HG02870 (cell line): ENCODE measurements at regions not wholly inside any gene's neighbourhood (a gene's known extent, or its start where the extent isn't known, plus 50 kb on each side); places are given as distances from the start of the nearest gene placed in this dataset.
"Not testable (repeated sequence)": the region's sequence is repeated elsewhere in the genome, so short reads cannot be mapped to it uniquely, and the experiment has no call there.

ENCODE experiments used
- ATAC-seq: cut with Tn5 transposase; IDR thresholded peaks from one replicate; pipeline ENCODE4 v1.9.1; 2021; ENCODE audit warnings: mild to moderate bottlenecking, moderate library complexity; ENCODE audit not compliant: unreplicated experiment

DNA sequence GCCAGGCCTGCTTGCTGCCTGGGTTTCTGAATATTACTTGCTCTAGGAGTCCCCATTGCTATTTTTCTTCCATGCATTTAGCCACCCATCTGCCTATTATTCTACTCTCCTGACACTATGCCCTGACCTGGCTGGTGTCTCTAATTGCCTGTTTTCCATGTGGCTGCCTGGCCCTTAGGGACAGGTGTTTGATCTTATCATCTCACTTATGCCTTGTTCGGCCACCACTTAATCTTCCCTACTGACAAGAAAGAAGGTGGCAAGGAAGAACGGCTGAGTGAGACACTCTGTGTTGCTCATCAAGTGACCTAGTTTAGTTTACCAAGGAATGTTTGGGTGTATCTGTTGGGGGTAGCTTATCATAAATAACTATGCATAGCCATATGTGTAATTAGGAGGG, 50.4 kb upstream of the RAPH1 start:
- ATAC-seq: no peak

DNA sequence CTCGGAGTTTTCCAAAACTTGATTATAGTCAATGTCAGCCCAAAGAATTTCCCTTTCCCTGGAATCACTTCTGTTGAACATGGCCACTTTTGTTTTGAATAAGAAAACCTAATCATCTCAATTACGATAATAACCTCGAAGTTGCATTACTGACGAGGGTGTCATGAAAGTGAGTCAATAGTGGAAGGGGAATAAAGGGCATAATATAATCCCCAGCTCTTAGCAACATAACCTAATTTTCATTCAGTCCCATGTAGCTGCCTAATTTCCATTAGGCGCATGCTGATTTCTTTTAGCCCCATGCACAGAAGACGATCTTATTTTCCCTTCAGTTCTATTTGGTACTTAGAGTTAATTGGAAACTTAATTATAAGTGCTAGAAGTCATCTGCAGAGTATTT, 51.1 kb upstream of the RAPH1 start:
- ATAC-seq: no peak

DNA sequence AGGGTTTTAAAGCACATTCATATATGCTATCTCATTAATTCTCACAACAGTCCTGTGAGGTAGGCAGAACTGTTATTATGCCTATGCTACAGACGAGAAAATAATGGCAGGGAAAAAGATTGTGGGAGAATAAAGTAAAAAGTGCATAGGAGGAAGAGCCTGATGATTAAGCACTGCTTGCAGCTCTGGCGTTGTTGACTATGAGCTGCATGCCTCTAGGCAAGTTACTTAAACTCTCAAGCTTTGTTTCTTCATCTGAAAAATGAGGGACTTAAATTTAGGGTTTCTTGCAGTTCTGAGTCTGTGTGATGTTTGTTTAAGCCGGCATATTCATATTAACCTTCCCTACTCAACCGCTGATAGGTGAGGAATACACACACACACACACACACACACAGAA, 51.6 kb upstream of the RAPH1 start:
- no peak for ATAC-seq

DNA sequence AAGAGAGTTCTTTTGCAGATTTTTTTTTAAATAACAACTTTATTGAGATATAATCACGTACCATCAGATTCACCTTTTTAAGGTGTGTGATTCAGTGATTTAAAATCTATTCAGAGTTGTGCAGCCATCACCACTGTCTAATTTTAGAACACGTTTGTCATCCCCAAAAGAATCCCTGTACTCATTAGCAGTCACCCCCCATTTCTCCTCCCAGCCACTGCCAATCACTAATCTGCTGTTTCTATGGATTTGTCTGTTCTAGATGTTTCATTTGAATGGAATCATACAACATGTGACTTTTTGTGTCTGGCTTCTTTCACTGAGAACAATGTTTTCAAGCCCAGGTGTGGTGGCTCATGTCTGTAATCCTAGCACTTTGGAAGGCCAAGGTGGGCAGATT, 55.4 kb upstream of the RAPH1 start:
- ATAC-seq: no peak

- ATAC-seq: no peak
Measured at GRCh38 chr2:203591642-203592041, 56.5 kb upstream of the RAPH1 start.

- ATAC-seq: no peak
Measured at GRCh38 chr2:203592470-203592869, 57.4 kb upstream of the RAPH1 start.

DNA sequence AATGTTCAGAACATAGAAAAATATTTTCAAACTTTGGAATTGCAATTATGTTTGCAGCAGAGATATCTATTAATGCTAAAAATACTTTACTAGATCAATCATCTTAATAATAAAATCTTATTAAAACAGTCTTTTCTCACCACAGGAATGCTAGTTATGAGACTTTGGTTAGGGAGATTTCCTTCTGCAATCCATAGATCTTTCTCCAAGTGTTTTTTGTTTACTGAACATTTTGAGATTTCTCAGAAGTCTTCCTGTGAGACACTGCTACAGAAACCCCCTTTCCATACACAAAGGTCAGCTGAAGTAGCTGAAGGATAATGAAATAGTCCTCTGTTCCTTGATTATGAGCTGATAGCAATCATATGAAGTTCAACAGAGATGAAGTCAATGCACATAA, 59.4 kb upstream of the RAPH1 start:
- ATAC-seq: no peak

GRCh38 chr2:203596183-203596582, 61.1 kb upstream of the RAPH1 start:
- no peak for ATAC-seq

GRCh38 chr2:203599509-203599908, 64.4 kb upstream of the RAPH1 start:
- peak; percentile 60 for ATAC-seq

- ATAC-seq: no peak
Measured at GRCh38 chr2:203600286-203600685, 65.2 kb upstream of the RAPH1 start.

- no peak for ATAC-seq
Measured at GRCh38 chr2:203603456-203604389, 68.6 kb upstream of the RAPH1 start.

DNA sequence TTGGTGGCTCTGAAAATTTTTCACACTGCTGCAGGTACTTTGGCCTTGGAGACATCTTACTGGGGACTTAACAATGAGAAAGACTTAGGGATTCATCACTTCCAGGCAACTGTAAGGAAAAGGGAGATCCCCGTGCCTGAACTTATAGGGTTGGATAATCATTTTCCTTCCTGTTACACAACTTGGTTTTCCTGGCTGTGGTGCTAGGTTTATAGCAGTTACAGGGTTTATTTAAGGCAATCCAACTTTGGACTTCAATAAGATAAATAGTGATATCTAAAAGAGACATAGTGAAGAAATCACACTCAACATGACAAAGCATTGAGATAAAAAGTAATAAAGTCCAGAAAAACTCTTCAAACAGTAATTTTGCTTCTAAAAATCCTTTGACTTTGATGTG, 70.2 kb upstream of the RAPH1 start:
- ATAC-seq: no peak

DNA sequence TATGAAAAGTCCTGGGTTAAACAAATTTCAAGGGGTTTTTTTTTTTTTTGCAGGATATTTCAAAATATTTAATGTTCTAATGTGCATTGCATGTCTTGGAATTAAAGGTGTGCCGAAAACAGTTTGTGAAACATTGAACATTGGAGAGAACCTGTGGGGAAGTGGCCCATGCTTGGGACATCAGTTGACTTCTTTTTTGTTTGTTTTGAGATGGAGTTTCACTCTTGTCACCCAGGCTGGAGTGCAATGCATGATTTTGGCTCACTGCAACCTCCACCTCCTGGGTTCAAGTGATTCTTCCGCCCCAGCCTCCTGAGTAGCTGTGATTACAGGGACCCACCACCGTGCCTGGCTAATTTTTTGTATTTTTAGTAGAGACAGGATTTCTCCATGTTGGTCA, 71.0 kb upstream of the RAPH1 start:
- no peak for ATAC-seq

DNA sequence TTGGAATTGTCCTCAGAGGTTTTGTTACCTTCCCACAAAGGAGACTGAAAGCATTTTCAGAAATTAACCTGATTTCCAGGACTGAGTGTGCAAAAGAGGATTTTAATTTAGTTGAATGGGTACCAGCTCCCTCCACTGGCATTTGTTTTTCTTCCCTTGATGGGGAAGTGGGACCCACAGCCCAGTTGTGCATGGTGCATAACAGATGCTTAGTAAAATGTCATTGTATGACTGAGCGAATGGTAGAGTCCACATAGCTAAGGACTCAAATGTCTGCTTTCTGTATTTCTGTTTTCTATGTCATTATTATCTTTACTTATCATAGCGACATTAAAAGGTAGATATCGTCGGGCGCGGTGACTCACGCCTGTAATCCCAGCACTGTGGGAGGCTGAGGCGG, 75.5 kb upstream of the RAPH1 start:
- ATAC-seq: no peak

DNA sequence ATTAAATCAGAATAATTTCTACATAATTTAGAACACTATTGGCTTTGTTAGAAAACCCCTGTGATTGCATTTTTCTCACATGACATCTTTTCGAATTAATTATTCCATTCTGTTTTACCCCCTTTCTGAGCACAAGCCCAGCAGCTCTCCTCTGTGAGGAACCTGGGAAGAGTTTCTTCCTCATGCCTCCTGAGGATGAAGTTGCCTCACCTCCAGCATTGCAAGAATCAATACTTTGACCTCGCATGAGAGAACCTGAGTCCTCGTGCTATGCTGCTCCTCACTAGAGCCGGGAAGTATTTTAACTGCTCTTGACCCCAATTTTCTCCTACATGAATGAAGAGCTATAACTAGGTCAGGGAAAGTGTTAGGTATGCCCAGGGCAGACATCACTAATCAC, 77.1 kb upstream of the RAPH1 start:
- ATAC-seq: no peak

- ATAC-seq: no peak
Measured at GRCh38 chr2:203619267-203619878, 84.3 kb upstream of the RAPH1 start.

DNA sequence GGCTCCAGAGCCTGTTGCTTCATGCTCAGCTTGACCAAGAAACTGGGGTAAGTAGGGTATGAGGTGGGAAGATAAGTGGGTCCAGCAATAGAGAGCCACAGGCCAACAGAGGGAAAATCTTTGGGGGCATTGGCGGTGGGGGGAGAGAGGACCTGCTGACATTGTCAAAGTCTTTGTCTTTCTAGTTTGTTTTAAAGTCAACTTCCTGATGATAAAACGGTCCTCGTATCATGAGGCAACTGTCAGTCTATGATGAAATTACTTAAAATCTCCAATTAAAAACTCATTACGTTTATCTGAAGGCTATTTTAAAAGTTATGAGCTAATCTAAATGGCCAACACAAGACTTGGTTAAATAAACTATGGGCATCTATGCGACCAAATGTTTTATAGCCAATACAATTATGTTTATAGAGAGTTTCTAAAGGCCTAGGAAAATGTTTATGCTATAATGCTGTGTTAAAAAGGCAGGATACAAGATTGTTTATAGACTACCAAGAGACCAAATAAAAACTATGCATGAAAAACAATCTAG, 84.4 kb upstream of the CD28 start:
- ATAC-seq: no peak

GRCh38 chr2:203623096-203623495, 83.3 kb upstream of the CD28 start:
- ATAC-seq: no peak

DNA sequence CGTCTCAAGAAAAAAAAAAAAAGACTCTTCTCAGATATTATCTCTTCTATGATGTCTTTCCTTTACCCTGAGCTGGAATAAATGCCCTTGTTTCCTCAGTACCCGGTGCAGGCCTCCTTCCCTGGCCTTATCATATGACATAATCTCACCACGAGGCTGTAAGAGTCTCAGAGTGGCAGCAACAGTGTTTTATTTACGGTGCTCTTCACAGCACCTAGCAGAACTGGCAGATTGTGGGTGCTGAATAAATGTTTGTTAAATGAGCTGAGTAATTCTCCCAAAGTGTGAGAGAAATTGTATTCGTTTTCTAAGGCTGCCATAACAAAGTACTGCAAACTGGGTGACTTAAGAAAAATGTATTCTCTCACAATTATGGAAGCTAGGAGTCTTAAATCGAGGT, 82.8 kb upstream of the CD28 start:
- ATAC-seq: no peak

- no peak for ATAC-seq
Measured at GRCh38 chr2:203625701-203626100, 80.7 kb upstream of the CD28 start.

DNA sequence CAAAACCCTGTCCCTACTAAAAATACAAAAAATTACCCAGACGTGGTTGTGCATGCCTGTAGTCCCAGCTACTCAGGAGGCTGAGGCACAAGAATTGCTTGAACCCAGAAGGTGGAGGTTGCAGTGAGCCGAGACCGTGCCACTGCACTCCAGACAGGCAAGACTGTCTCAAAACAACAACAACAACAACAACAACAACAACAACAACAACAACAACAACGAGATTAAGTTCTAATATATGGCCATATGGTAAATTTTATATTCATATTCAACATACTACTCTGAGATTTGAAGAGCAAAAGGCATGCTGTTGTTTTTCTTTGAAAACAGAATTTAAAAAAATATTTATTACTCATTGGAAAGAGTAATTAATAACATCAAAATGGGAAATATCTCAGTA, 80.2 kb upstream of the CD28 start:
- ATAC-seq: not testable (repeated sequence)

- ATAC-seq: no peak
Measured at GRCh38 chr2:203626952-203627681, 79.3 kb upstream of the CD28 start.
